CD4-positive, alpha-beta memory T cell (primary cell): ENCODE measurements at regions not wholly inside any gene's neighbourhood (a gene's known extent, or its start where the extent isn't known, plus 50 kb on each side); places are given as distances from the start of the nearest gene placed in this dataset.

Experiments
- CTCF ChIA-PET: fragments of 350-600 bp; sonication (Branson Sonifier 250); formaldehyde crosslinking; loops from one replicate; lab custom pipeline; 2021; ENCODE audit warnings: inconsistent platforms; ENCODE audit not compliant: partially characterized antibody; lab: Charles Lee
- POLR2A ChIA-PET: fragments of 350-600 bp; sonication (Branson Sonifier 250); formaldehyde crosslinking; loops from one replicate; lab custom pipeline; 2021; ENCODE audit not compliant: partially characterized antibody; lab: Charles Lee
- DNase-seq, 5 donors: peaks; one replicate each; pipeline versions ENCODE4 v3.0.0 to v3.0.0-alpha.2; 2020 to 2022; ENCODE audit warnings: mixed read lengths in 1 of 5
- H3K27ac ChIP-seq: one replicate; pipeline ENCODE4 v1.7.0; 2013; ENCODE audit warnings: low read depth, low read length
- H3K27me3 ChIP-seq: 2 replicates; pipeline ENCODE4 v1.7.0; 2013; ENCODE audit warnings: mild to moderate bottlenecking, low read length, moderate library complexity; ENCODE audit not compliant: insufficient read depth
- H3K36me3 ChIP-seq: 2 replicates; pipeline ENCODE4 v1.7.0; 2013; ENCODE audit warnings: mild to moderate bottlenecking, low read length, moderate library complexity; ENCODE audit not compliant: insufficient read depth
- H3K4me1 ChIP-seq: 2 replicates; pipeline ENCODE4 v1.7.0; 2013; ENCODE audit warnings: mild to moderate bottlenecking, low read length, moderate library complexity; ENCODE audit not compliant: insufficient read depth
- H3K4me3 ChIP-seq, 2 donors: one replicate each; pipeline ENCODE4 v1.7.0; 2013; ENCODE audit warnings: low read length in 2 of 2, mild to moderate bottlenecking in 1 of 2
- H3K9me3 ChIP-seq, 2 donors: one replicate each; pipeline ENCODE4 v1.7.0; 2013; ENCODE audit warnings: low read length in 2 of 2, control low read depth in 1 of 2; ENCODE audit not compliant: control insufficient read depth in 1 of 2
- H3K27ac Mint-ChIP-seq, 7 donors: one replicate each; pipeline ENCODE4 v1.8.0; 2020 to 2021; ENCODE audit warnings: mixed read lengths in 7 of 7, mild to moderate bottlenecking in 6 of 7, inconsistent platforms in 3 of 7, moderate library complexity in 3 of 7
- H3K27me3 Mint-ChIP-seq, 2 donors: one replicate each; pipeline ENCODE4 v1.8.0; 2020 to 2021; ENCODE audit warnings: mixed read lengths in 2 of 2
- H3K36me3 Mint-ChIP-seq, 2 donors: one replicate each; pipeline ENCODE4 v1.8.0; 2020 to 2021; ENCODE audit warnings: mixed read lengths in 2 of 2, inconsistent platforms in 1 of 2, mild to moderate bottlenecking in 1 of 2
- H3K4me1 Mint-ChIP-seq, 4 donors: one replicate each; pipeline ENCODE4 v1.8.0; 2020 to 2021; ENCODE audit warnings: mixed read lengths in 4 of 4, mild to moderate bottlenecking in 1 of 4
- H3K4me3 Mint-ChIP-seq, 8 donors: one replicate each; pipeline ENCODE4 v1.8.0; 2020 to 2021; ENCODE audit warnings: mixed read lengths in 8 of 8, mild to moderate bottlenecking in 7 of 8, moderate library complexity in 6 of 8, inconsistent platforms in 3 of 8
- H3K9me3 Mint-ChIP-seq, 8 donors: one replicate each; pipeline ENCODE4 v1.8.0; 2020 to 2021; ENCODE audit warnings: mixed read lengths in 8 of 8, mild to moderate bottlenecking in 5 of 8, inconsistent platforms in 3 of 8, moderate library complexity in 1 of 8
- intact Hi-C: fragments of 100-400 bp; cut with micrococcal nuclease; formaldehyde crosslinking; loops from one replicate; pipeline ENCODE4 v1.15.1; 2023

- intact Hi-C loops = no loop called here
- no peak overlapping the region for H3K27ac Mint-ChIP-seq
- no peak for DNase-seq
- H3K36me3 Mint-ChIP-seq = no peaks in the 10 kb centered on the region
- ChIA-PET POLR2A (no interaction called here), CTCF (no interaction called here)
- H3K27me3 Mint-ChIP-seq = peaks cover 1 to 6% of the 10 kb centered on the region in 2 donors
- H3K4me1 Mint-ChIP-seq = no peaks in the 10 kb centered on the region
- Histone ChIP-seq H3K9me3 (no peaks in the 10 kb centered on the region), H3K27me3 (no peaks in the 10 kb centered on the region), H3K4me1 (no peaks in the 10 kb centered on the region), H3K4me3 (no peak overlapping the region), H3K36me3 (no peaks in the 10 kb centered on the region), H3K27ac (no peak overlapping the region)
- H3K4me3 Mint-ChIP-seq = no peak overlapping the region
- peaks cover 0 to 9% (median 0%) of the 10 kb centered on the region in 8 donors for H3K9me3 Mint-ChIP-seq
Measured at GRCh38 chr5:135279328-135279727, 119.7 kb downstream of the MACROH2A1 start.

DNA sequence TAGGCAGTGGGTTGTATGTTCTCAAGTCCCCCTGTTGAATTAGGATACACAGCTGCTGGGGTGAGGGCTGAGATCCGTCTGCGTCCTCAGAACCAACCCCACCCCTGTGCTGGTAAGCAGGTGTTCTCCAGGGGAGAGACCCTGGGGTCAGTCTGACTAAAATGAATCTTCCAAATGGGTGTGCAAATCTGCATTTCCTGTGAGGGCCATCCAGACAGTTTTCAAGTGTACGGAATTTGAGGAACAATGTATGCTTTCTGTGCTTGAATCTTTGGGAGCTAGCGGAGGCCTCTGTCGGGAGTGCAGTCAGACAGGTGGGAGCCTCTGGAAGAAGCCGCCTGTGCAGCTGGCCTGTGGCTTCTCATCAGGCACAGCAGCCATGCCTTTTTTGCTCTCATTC is 122.9 kb downstream of the MACROH2A1 start:
- POLR2A ChIA-PET = no interaction called here

GRCh38 chr5:135273212-135273611 is 125.8 kb downstream of the MACROH2A1 start:
- H3K27ac ChIP-seq = no peak overlapping the region
- H3K9me3 Mint-ChIP-seq = peaks cover 0 to 4% (median 0%) of the 10 kb centered on the region in 8 donors
- H3K27me3 Mint-ChIP-seq = peaks cover 4 to 6% of the 10 kb centered on the region in 2 donors
- no peak overlapping the region for H3K4me3 ChIP-seq
- H3K4me3 Mint-ChIP-seq = no peak overlapping the region
- DNase-seq = no peak
- H3K4me1 ChIP-seq = no peaks in the 10 kb centered on the region
- POLR2A ChIA-PET = no interaction called here
- H3K4me1 Mint-ChIP-seq = no peaks in the 10 kb centered on the region
- intact Hi-C loops = no loop called here
- H3K36me3 ChIP-seq = no peaks in the 10 kb centered on the region
- H3K9me3 ChIP-seq = no peaks in the 10 kb centered on the region
- peak overlapping the region in 1 of 7 donors; percentile 36 for H3K27ac Mint-ChIP-seq
- H3K27me3 ChIP-seq = no peaks in the 10 kb centered on the region
- CTCF ChIA-PET = no interaction called here
- H3K36me3 Mint-ChIP-seq = no peaks in the 10 kb centered on the region

More for the DNA sequence above, 122.9 kb downstream of the MACROH2A1 start:
- Mint-ChIP-seq H3K27me3 (peaks cover 3 to 4% of the 10 kb centered on the region in 2 donors), H3K4me3 (no peak overlapping the region), H3K9me3 (peaks cover 0 to 6% (median 0%) of the 10 kb centered on the region in 8 donors), H3K36me3 (no peaks in the 10 kb centered on the region), H3K4me1 (no peaks in the 10 kb centered on the region), H3K27ac (no peak overlapping the region)
- H3K36me3 ChIP-seq = no peaks in the 10 kb centered on the region
- no peak overlapping the region for H3K4me3 ChIP-seq
- H3K27me3 ChIP-seq = no peaks in the 10 kb centered on the region
- no peaks in the 10 kb centered on the region for H3K4me1 ChIP-seq
- H3K27ac ChIP-seq = no peak overlapping the region
- H3K9me3 ChIP-seq = no peaks in the 10 kb centered on the region
- intact Hi-C loops = no loop called here
- no peak for DNase-seq
- CTCF ChIA-PET = no interaction called here

- ChIA-PET POLR2A (no interaction called here), CTCF (no interaction called here)
- Mint-ChIP-seq H3K4me3 (no peak overlapping the region), H3K27me3 (peaks cover 7 to 8% of the 10 kb centered on the region in 2 donors), H3K4me1 (no peaks in the 10 kb centered on the region), H3K9me3 (no peaks in the 10 kb centered on the region), H3K27ac (no peak overlapping the region), H3K36me3 (no peaks in the 10 kb centered on the region)
- no peak for DNase-seq
- Histone ChIP-seq H3K4me1 (no peaks in the 10 kb centered on the region), H3K4me3 (no peak overlapping the region), H3K9me3 (no peaks in the 10 kb centered on the region), H3K27me3 (no peaks in the 10 kb centered on the region), H3K36me3 (no peaks in the 10 kb centered on the region), H3K27ac (no peak overlapping the region)
- intact Hi-C loops = no loop called here
Measured at GRCh38 chr5:135272311-135272805, 126.7 kb downstream of the MACROH2A1 start.

GRCh38 chr5:135271533-135272310 is 127.3 kb downstream of the MACROH2A1 start:
- CTCF ChIA-PET = no interaction called here
- no peaks in the 10 kb centered on the region for H3K4me1 Mint-ChIP-seq

DNA sequence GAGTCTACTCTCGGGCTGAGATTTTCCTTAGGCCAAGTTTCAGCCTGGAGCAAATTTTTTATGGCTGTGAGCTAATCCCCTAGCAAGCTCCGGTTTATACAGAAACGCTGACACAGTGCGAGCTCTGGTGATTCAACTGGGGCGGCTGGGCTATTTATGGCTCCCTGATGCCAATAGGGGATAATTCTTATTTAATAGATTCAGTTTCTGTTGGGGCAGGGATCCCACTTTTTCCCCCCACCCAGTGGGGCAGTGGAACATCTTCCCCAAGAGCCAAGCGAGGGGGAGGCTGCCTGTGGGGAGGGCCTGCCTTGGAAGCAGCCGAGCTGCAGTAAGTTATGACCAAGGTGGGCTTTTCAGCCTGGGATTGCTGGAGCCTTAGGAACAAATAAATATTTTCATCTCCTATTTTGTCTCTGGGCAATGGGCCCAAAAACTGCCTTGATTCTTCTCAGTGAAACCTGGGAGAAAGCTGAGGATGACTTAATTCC is 129.1 kb downstream of the MACROH2A1 start:
- no peaks in the 10 kb centered on the region for H3K36me3 ChIP-seq
- ChIA-PET CTCF (no interaction called here), POLR2A (no interaction called here)
- DNase-seq = no peak
- H3K27ac ChIP-seq = no peak overlapping the region
- no peaks in the 10 kb centered on the region for H3K9me3 ChIP-seq
- Mint-ChIP-seq H3K27ac (no peak overlapping the region), H3K4me3 (no peak overlapping the region), H3K36me3 (no peaks in the 10 kb centered on the region), H3K4me1 (no peaks in the 10 kb centered on the region), H3K27me3 (peaks cover 12 to 14% of the 10 kb centered on the region in 2 donors), H3K9me3 (peaks cover 0 to 1% (median 0%) of the 10 kb centered on the region in 8 donors)
- H3K4me3 ChIP-seq = no peak overlapping the region
- H3K27me3 ChIP-seq = no peaks in the 10 kb centered on the region
- no peaks in the 10 kb centered on the region for H3K4me1 ChIP-seq
- intact Hi-C loops = no loop called here

More at GRCh38 chr5:135271533-135272310, 127.3 kb downstream of the MACROH2A1 start:
- intact Hi-C loops = no loop called here
- Mint-ChIP-seq H3K27ac (no peak overlapping the region), H3K36me3 (no peaks in the 10 kb centered on the region), H3K27me3 (peaks cover 7 to 11% of the 10 kb centered on the region in 2 donors), H3K4me3 (no peak overlapping the region), H3K9me3 (no peaks in the 10 kb centered on the region)
- no peak overlapping the region for H3K4me3 ChIP-seq
- no peaks in the 10 kb centered on the region for H3K4me1 ChIP-seq
- no peak overlapping the region for H3K27ac ChIP-seq
- H3K9me3 ChIP-seq = no peaks in the 10 kb centered on the region
- H3K27me3 ChIP-seq = no peaks in the 10 kb centered on the region
- POLR2A ChIA-PET = no interaction called here
- no peaks in the 10 kb centered on the region for H3K36me3 ChIP-seq
- no peak for DNase-seq

- Mint-ChIP-seq H3K36me3 (no peaks in the 10 kb centered on the region), H3K9me3 (peaks cover 0 to 1% (median 0%) of the 10 kb centered on the region in 8 donors), H3K4me3 (no peak overlapping the region), H3K27ac (no peak overlapping the region), H3K27me3 (peaks cover 12 to 14% of the 10 kb centered on the region in 2 donors), H3K4me1 (no peaks in the 10 kb centered on the region)
- CTCF ChIA-PET = no interaction called here
- Histone ChIP-seq H3K4me1 (no peaks in the 10 kb centered on the region), H3K27ac (no peak overlapping the region), H3K4me3 (no peak overlapping the region), H3K9me3 (no peaks in the 10 kb centered on the region), H3K27me3 (no peaks in the 10 kb centered on the region), H3K36me3 (no peaks in the 10 kb centered on the region)
- DNase-seq = no peak
- POLR2A ChIA-PET = no interaction called here
- intact Hi-C loops = no loop called here
Measured at GRCh38 chr5:135269199-135269598, 129.8 kb downstream of the MACROH2A1 start.
